Fibroblast of villous mesenchyme (primary cell): ENCODE measurements at regions not wholly inside any gene's neighbourhood (a gene's known extent, or its start where the extent isn't known, plus 50 kb on each side); places are given as distances from the start of the nearest gene placed in this dataset.

Experiments
- DNase-seq: peaks from one replicate; pipeline ENCODE4 v3.0.0-alpha.2; 2010; ENCODE audit warnings: low read depth
- H3K4me3 ChIP-seq: 2 replicates; pipeline ENCODE4 v1.5.1; 2011; ENCODE audit warnings: low read depth, mild to moderate bottlenecking, low read length
- CTCF ChIP-seq: IDR thresholded peaks from 2 replicates; pipeline ENCODE4 v1.5.1; 2012; ENCODE audit warnings: low read depth, mild to moderate bottlenecking, low read length; ENCODE audit not compliant: insufficient read depth

DNA sequence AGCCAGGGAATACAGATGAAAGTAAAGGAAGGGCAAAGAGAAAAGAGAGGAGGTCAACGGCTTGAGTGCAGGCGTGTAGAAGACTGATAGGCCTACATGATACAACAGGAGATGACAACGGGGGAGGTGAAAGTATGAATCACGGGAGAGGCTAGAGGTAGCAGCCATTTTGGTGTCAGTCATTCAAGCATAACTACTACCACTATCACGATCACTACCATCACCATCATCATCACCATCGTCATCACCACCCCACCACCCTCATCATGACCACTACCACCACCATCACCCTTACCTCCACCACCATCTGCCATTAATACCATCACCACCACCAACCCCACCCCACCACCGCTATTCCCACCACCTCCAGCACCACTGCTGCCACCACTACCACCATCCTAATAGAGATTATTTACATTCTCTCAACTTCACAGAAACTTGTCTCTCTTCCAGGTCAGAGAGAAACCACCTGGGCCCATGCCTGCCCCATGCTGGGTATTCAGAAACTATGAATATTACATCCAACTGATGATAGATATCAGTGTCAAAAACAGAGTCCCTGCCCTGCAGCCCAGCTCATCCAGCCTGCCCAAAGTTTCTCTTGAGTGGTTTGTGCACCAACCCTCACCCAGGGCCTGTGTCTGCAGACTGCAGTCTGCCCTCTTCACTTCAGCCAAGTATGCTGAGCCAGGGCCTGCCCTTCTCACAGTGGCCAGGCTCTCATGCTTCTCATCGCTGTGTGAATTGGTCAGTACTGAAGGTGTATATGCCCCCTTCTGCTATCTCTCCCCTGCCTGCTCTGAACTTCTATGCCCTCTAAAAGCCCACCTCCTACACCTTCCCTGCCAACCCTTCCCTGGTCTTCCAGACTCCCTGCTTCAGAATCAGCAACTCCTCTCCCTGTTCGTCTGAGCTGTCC lies 215.6 kb upstream of the TLE3 start:
- DNase-seq, result no peak
- H3K4me3 ChIP-seq, result no peak overlapping the region
- no peak for TF ChIP-seq CTCF

GRCh38 chr15:70311821-70312220 lies 214.1 kb upstream of the TLE3 start:
- H3K4me3 ChIP-seq, result no peak overlapping the region
- DNase-seq, result no peak
- TF ChIP-seq CTCF, result no peak

- DNase-seq, result no peak
- no peak for TF ChIP-seq CTCF
- H3K4me3 ChIP-seq, result no peak overlapping the region
Measured at GRCh38 chr15:70309716-70310115, 212.0 kb upstream of the TLE3 start.

- no peak overlapping the region for H3K4me3 ChIP-seq
- DNase-seq, result no peak
- no peak for TF ChIP-seq CTCF
Measured at GRCh38 chr15:70308735-70309434, 211.2 kb upstream of the TLE3 start.

DNA sequence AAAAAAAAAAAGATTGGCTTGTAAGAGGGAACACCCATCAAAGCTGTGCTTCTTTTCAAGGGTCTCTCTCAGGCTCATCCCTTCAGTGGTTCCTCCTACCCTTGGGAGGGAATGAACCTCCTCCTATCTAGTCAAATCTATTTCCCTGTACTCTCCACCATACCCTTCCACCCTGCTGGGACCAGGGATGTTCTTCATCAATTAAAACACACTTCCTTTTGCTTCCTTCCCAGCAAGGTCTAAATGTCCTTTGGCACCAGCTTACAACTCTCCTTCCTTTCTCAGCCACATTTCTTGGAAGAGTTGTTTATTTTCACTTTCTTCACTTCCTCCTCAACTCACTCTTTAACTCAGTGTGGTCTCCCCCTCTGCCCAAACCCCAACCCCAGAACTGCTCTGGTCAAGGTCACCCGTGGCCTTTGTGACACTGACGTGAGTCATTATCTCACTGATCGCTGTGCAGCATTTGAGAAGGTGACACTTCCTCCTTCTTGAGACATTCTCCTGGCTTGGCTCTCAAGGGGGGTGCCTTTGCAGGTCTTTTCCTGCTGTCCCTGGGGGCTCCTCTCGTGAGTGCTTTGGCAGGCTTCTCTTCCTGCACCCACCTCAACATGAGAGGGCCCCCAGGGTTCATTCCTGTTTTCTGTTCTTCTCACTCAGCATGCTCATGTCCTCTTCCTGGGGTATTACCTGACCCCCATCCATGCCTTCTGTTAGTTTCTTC lies 210.5 kb upstream of the TLE3 start:
- no peak overlapping the region for H3K4me3 ChIP-seq
- TF ChIP-seq CTCF, result no peak
- no peak for DNase-seq

DNA sequence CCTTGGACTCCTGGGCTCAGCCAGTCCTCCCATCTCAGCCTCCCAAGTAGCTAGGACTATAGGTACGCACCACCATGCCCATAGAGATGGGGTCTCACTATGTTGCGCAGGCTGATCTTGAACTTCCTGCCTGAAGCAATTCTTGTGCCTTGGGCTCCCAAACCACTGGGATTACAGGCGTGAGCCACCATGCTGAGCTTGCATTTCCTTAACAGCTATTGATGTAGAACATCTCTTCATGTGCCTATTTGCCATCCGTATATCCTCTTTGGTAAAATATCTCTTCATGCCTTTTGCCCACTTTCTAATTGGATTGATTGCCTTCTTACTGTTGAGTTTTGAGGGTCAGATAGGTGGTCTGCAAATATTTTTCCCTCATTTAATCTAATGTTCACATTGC lies 208.9 kb upstream of the TLE3 start:
- H3K4me3 ChIP-seq, result no peak overlapping the region
- DNase-seq, result no peak
- no peak for TF ChIP-seq CTCF
